ENCODE measurements at regions not wholly inside any gene's neighbourhood (a gene's known extent, or its start where the extent isn't known, plus 50 kb on each side); places are given as distances from the start of the nearest gene placed in this dataset.
A peak's percentile ranks its signal among the peaks of the same experiment; 100 is the strongest.

- H3K27me3 ChIP-seq (ENCODE audit: insufficient read depth, low read length): peaks cover 5% of the 10 kb centered on the region; the same call in 1 of the 2 replicates
- H3K9me3 ChIP-seq (ENCODE audit: insufficient read depth, low read depth, low read length): peaks cover 17% of the 10 kb centered on the region
- no peak overlapping the region for H3K27ac ChIP-seq (ENCODE audit: low read length)
- H3K9ac ChIP-seq (ENCODE audit: low read depth, low read length): no peak overlapping the region
- no peaks in the 10 kb centered on the region for H3K36me3 ChIP-seq (ENCODE audit: insufficient read depth, low read depth, low read length)
- peaks cover 12% of the 10 kb centered on the region for H3K4me1 ChIP-seq (ENCODE audit: insufficient read depth, low read length)
- H3K4me3 ChIP-seq (ENCODE audit: low read length): no peak overlapping the region
These were observed 163.9 kb upstream of the DAPK1 start for GRCh38 chr9:87333802-87334201.

DNA sequence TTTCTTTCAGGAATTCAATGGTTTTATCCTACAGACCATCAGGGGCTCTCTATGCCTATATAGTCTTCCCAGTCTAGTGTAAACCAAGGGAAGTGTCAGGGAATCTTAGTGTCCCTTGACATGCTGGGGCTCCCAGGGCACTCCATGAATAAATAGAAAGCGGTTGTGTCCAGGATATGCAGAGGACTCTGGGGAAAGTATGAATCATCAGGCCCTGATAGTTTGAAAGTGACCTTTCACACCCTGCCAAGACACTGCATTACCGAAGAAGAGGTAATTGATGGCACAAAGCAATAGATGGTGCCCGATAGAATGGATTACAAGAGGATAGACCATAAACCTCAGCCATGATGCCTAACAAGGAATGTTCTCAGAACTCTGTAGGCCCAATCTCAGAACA lies 163.3 kb upstream of the DAPK1 start:
- Histone ChIP-seq H3K27me3 (ENCODE audit: insufficient read depth, low read length) (peaks cover 5% of the 10 kb centered on the region; the same call in 1 of the 2 replicates), H3K36me3 (ENCODE audit: insufficient read depth, low read depth, low read length) (no peaks in the 10 kb centered on the region), H3K4me1 (ENCODE audit: insufficient read depth, low read length) (peaks cover 13% of the 10 kb centered on the region), H3K9me3 (ENCODE audit: insufficient read depth, low read depth, low read length) (peaks cover 17% of the 10 kb centered on the region), H3K27ac (ENCODE audit: low read length) (no peak overlapping the region), H3K4me3 (ENCODE audit: low read length) (no peak overlapping the region), H3K9ac (ENCODE audit: low read depth, low read length) (no peak overlapping the region)

DNA sequence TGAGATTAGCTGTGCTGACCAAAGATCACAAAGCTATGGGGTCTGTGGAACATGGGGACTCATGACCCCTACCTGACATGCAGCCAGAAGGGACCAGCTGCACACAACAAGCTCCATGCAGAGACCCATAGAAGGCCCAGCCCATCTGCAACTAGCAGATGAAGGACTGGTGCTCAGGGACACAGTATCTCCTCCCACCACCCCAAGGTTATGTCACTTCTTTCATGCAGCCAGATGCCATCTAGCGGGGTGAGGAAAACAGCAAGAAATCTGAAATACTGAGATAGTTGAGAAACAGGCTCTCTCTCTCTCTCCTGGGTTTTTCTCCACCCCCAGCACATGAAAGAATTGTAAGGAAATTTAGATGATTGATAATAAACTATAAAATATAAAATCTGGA lies 161.3 kb upstream of the DAPK1 start:
- Histone ChIP-seq H3K27ac (ENCODE audit: low read length) (no peak overlapping the region), H3K9ac (ENCODE audit: low read depth, low read length) (no peak overlapping the region), H3K9me3 (ENCODE audit: insufficient read depth, low read depth, low read length) (peaks cover 8% of the 10 kb centered on the region), H3K4me3 (ENCODE audit: low read length) (no peak overlapping the region), H3K27me3 (ENCODE audit: insufficient read depth, low read length) (peaks cover 5% of the 10 kb centered on the region; the same call in 1 of the 2 replicates), H3K4me1 (ENCODE audit: insufficient read depth, low read length) (peaks cover 20% of the 10 kb centered on the region), H3K36me3 (ENCODE audit: insufficient read depth, low read depth, low read length) (no peaks in the 10 kb centered on the region)

DNA sequence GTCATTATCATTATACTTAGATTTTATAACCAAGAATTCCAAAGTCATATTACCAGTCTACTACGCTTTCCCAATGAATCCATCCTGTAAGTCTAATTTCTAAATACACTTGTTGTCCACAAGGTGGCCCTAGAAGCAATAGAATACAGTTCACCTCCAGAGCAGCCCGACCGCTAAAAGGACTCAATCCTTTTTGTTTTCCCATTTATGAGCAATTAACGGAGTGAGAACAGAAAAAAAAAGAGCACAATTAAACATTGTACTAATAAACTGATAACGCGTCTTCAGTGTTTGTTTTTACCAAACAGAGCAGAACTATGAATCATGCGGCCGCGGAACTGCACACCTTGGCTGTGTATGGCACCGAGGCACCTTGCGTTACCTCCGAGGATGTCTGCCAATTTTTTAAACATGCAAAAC lies 160.7 kb upstream of the DAPK1 start:
- Histone ChIP-seq H3K9me3 (ENCODE audit: insufficient read depth, low read depth, low read length) (peaks cover 3% of the 10 kb centered on the region; the same call in 1 of the 2 replicates), H3K27me3 (ENCODE audit: insufficient read depth, low read length) (peaks cover 5% of the 10 kb centered on the region; the same call in 1 of the 2 replicates), H3K4me1 (ENCODE audit: insufficient read depth, low read length) (peaks cover 20% of the 10 kb centered on the region), H3K9ac (ENCODE audit: low read depth, low read length) (peak overlapping the region; percentile 67; the same call in 1 of the 2 replicates), H3K36me3 (ENCODE audit: insufficient read depth, low read depth, low read length) (no peaks in the 10 kb centered on the region), H3K4me3 (ENCODE audit: low read length) (peak overlapping the region; percentile 73), H3K27ac (ENCODE audit: low read length) (no peak overlapping the region)

DNA sequence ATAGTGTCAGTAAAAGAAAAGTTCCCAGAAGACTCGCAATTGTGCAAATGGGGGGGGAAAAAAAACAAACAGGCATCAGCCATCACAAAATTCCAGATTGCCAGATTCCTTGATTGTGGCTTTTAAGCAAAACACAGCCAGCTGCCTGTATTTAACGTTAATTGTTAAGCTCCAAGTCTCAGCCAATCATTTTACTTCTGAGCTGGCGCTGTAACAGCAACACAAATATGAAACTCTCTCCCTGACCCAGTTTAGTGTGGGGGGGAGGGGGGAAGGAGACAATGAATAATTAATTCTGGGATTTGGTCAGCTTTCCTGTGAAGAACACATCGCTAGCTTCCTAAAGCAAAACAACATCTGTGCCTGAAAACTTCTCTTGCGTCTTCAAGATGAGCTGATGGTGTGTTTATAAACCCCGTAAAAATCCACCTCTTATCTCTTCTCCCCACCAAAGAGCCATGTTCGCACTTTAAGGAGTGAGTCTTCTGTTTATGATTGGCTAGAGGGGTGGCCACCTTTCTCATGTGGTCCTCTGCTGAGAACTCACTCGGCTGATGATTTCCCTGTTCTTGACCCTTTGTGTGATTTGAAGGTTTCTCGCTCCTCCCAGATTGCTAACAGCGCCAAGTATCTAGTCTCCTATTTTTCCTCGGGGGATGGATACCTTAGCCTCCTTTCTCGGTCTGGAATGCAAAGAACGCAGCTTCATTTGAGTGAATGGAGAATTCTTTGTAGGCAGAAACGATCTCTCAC lies 160.2 kb upstream of the DAPK1 start:
- Histone ChIP-seq H3K9ac (ENCODE audit: low read depth, low read length) (peak overlapping the region; percentile 67), H3K4me1 (ENCODE audit: insufficient read depth, low read length) (peaks cover 20% of the 10 kb centered on the region), H3K27ac (ENCODE audit: low read length) (no peak overlapping the region), H3K9me3 (ENCODE audit: insufficient read depth, low read depth, low read length) (no peaks in the 10 kb centered on the region), H3K27me3 (ENCODE audit: insufficient read depth, low read length) (peaks cover 5% of the 10 kb centered on the region; the same call in 1 of the 2 replicates), H3K4me3 (ENCODE audit: low read length) (peak overlapping the region; percentile 73), H3K36me3 (ENCODE audit: insufficient read depth, low read depth, low read length) (no peaks in the 10 kb centered on the region)

DNA sequence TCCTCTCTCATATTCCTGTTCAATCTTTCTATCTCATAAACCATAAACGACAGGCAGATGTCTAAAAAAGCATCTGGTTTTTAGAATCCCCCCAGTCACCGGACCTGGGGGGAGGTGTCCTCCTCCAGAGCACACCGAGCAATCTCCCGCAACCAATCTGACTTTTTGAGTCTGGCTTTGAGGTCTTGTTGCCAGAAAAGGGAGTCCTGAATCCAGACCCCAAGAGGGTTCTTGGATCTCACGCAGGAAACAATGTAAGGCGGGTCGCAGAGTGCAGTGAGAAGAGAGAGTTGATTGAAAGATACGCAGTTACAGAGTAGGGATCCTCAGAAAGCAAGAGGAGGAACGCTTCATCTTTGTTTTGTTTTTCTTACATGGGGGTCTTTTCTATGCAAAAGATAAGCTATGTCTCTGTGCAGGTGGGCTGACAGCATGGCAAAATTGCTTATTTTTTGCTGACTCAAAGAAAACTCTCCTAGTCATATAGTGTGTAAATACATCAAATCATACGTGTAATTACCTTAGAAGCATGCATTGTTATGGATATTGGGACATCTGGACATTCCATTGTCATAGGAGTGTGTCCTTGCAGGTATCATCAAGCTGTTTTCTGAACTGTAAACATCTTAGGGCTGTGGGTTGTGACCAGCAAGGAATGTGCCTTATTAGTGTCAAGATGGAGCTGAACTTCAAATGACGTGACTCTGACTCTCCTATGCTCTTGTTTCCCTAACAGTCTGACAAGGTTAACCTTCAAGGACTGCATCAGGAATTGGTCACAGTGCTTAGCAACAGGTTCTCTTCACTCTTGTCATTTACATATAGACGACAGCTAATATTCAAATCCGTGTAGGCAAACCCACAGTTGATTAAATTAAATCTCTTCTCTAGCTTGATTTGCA lies 159.3 kb upstream of the DAPK1 start:
- Histone ChIP-seq H3K36me3 (ENCODE audit: insufficient read depth, low read depth, low read length) (no peaks in the 10 kb centered on the region), H3K4me1 (ENCODE audit: insufficient read depth, low read length) (peaks cover 20% of the 10 kb centered on the region), H3K9me3 (ENCODE audit: insufficient read depth, low read depth, low read length) (no peaks in the 10 kb centered on the region), H3K4me3 (ENCODE audit: low read length) (peak overlapping the region; percentile 73), H3K9ac (ENCODE audit: low read depth, low read length) (peak overlapping the region; percentile 67), H3K27me3 (ENCODE audit: insufficient read depth, low read length) (peaks cover 5% of the 10 kb centered on the region; the same call in 1 of the 2 replicates), H3K27ac (ENCODE audit: low read length) (no peak overlapping the region)

DNA sequence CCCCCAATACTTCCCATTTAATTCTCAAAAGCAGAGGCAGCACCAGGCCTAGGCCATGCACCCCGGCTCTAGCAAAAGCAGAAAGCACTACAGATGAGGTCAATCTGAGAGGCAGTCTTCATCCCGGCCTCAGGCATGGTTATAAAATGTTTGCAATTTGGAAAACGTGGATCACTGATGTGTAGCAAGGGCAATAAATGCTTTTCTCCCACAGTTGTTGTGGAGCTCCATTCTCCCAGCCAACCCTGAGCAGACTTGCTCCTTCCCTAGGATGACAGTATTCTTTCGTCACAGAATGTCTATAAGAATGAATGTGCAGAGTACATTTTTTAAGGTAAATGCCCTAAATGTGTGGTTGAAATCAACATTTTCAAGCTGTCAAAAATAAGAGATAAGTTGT lies 157.3 kb upstream of the DAPK1 start:
- Histone ChIP-seq H3K9me3 (ENCODE audit: insufficient read depth, low read depth, low read length) (no peaks in the 10 kb centered on the region), H3K27ac (ENCODE audit: low read length) (no peak overlapping the region), H3K9ac (ENCODE audit: low read depth, low read length) (no peak overlapping the region), H3K4me1 (ENCODE audit: insufficient read depth, low read length) (peaks cover 20% of the 10 kb centered on the region), H3K36me3 (ENCODE audit: insufficient read depth, low read depth, low read length) (no peaks in the 10 kb centered on the region), H3K4me3 (ENCODE audit: low read length) (no peak overlapping the region), H3K27me3 (ENCODE audit: insufficient read depth, low read length) (peaks cover 5% of the 10 kb centered on the region; the same call in 1 of the 2 replicates)

DNA sequence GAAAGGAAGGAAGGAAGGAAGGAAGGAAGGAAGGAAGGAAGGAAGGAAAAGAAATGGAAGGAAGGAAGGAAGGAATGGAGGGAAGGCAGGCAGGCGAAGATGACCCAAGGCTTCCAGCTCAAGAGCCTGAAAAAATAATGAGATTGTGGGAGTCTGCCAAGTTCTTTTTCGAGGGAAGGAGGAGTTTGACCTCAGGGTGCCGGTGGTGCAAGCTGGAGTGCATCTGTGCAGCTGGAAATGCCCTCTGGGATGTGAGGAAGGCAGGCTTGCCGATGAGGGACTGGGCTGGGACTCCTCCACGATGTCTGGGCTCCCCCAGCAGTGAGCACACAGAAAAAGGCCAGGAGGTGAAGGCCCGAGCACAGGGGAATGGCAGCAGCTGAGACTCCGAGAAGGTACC lies 154.9 kb upstream of the DAPK1 start:
- Histone ChIP-seq H3K27me3 (ENCODE audit: insufficient read depth, low read length) (no peaks in the 10 kb centered on the region), H3K27ac (ENCODE audit: low read length) (no peak overlapping the region), H3K4me1 (ENCODE audit: insufficient read depth, low read length) (peaks cover 20% of the 10 kb centered on the region), H3K4me3 (ENCODE audit: low read length) (no peak overlapping the region), H3K9me3 (ENCODE audit: insufficient read depth, low read depth, low read length) (no peaks in the 10 kb centered on the region), H3K9ac (ENCODE audit: low read depth, low read length) (no peak overlapping the region), H3K36me3 (ENCODE audit: insufficient read depth, low read depth, low read length) (no peaks in the 10 kb centered on the region)

GRCh38 chr9:87343816-87344430 lies 153.7 kb upstream of the DAPK1 start:
- peaks cover 9% of the 10 kb centered on the region; the same call in 1 of the 2 replicates for H3K4me1 ChIP-seq (ENCODE audit: insufficient read depth, low read length)
- no peaks in the 10 kb centered on the region for H3K9me3 ChIP-seq (ENCODE audit: insufficient read depth, low read depth, low read length)
- no peak overlapping the region for H3K9ac ChIP-seq (ENCODE audit: low read depth, low read length)
- H3K27ac ChIP-seq (ENCODE audit: low read length): no peak overlapping the region
- no peak overlapping the region for H3K4me3 ChIP-seq (ENCODE audit: low read length)
- H3K27me3 ChIP-seq (ENCODE audit: insufficient read depth, low read length): no peaks in the 10 kb centered on the region
- no peaks in the 10 kb centered on the region for H3K36me3 ChIP-seq (ENCODE audit: insufficient read depth, low read depth, low read length)

- no peak overlapping the region for H3K4me3 ChIP-seq (ENCODE audit: low read length)
- H3K36me3 ChIP-seq (ENCODE audit: insufficient read depth, low read depth, low read length): no peaks in the 10 kb centered on the region
- H3K4me1 ChIP-seq (ENCODE audit: insufficient read depth, low read length): peaks cover 3% of the 10 kb centered on the region; the same call in 1 of the 2 replicates
- H3K9ac ChIP-seq (ENCODE audit: low read depth, low read length): no peak overlapping the region
- no peaks in the 10 kb centered on the region for H3K9me3 ChIP-seq (ENCODE audit: insufficient read depth, low read depth, low read length)
- no peaks in the 10 kb centered on the region for H3K27me3 ChIP-seq (ENCODE audit: insufficient read depth, low read length)
- no peak overlapping the region for H3K27ac ChIP-seq (ENCODE audit: low read length)
These were observed 151.5 kb upstream of the DAPK1 start for GRCh38 chr9:87346061-87346665.

DNA sequence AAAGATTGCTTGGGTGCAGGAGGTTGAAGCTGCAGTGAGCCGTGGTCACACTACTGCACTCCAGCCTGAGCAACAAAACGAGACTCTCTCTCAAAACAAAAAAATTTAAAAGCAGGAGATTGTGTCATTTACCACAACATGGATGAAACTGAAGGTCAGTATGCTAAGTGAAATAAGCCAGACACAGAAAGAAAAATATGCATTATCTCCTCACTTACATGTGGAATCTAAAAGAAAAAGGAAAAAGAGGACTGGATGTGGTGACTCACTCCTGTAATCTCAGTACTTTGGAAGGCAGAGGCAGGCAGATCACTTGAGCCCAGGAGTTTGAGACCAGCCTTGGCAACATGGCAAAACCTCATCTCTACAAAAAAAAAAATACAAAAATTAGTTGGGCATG lies 146.8 kb upstream of the DAPK1 start:
- Histone ChIP-seq H3K27ac (ENCODE audit: low read length) (no peak overlapping the region), H3K9ac (ENCODE audit: low read depth, low read length) (no peak overlapping the region), H3K27me3 (ENCODE audit: insufficient read depth, low read length) (no peaks in the 10 kb centered on the region), H3K9me3 (ENCODE audit: insufficient read depth, low read depth, low read length) (no peaks in the 10 kb centered on the region), H3K4me3 (ENCODE audit: low read length) (no peak overlapping the region), H3K36me3 (ENCODE audit: insufficient read depth, low read depth, low read length) (no peaks in the 10 kb centered on the region), H3K4me1 (ENCODE audit: insufficient read depth, low read length) (peaks cover 6% of the 10 kb centered on the region; the same call in 1 of the 2 replicates)

Data from iPS-20b (cell line).